Fibroblast of the aortic adventitia (primary cell): ENCODE measurements at regions not wholly inside any gene's neighbourhood (a gene's known extent, or its start where the extent isn't known, plus 50 kb on each side); places are given as distances from the start of the nearest gene placed in this dataset.

Source experiments
- DNase-seq: peaks from one replicate; pipeline ENCODE4 v3.0.0-alpha.2; 2010; ENCODE audit warnings: low read depth
- H3K4me3 ChIP-seq: 2 replicates; pipeline ENCODE4 v1.5.1; 2011; ENCODE audit warnings: low read depth, mild to moderate bottlenecking, control low read depth, low read length, moderate library complexity
- CTCF ChIP-seq: IDR thresholded peaks from 2 replicates; pipeline ENCODE4 v1.5.1; 2011; ENCODE audit warnings: mild to moderate bottlenecking, low read length, control low read depth, inconsistent platforms; ENCODE audit not compliant: insufficient read depth

DNA sequence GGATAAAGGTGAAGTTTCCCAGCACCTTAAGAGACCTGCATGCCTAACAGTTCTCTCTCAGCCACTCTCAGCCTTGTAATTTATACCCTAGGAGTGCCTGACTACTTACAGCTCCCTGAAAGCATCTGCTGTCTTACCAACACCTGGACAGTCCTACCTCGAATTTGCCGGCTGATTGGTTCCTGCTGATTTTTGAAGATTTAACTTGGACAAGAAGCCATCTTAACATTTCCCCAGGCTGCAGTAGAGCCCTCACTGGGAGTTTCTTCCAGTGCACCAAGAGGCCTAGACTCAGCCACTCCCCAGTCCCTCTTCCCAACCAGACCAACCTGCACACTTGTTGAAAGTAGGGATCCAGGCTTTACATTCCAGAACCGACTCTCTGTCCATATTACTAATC, 174.5 kb downstream of the LINC00237 start:
- H3K4me3 ChIP-seq = no peak overlapping the region
- TF ChIP-seq CTCF = no peak
- DNase-seq = no peak

DNA sequence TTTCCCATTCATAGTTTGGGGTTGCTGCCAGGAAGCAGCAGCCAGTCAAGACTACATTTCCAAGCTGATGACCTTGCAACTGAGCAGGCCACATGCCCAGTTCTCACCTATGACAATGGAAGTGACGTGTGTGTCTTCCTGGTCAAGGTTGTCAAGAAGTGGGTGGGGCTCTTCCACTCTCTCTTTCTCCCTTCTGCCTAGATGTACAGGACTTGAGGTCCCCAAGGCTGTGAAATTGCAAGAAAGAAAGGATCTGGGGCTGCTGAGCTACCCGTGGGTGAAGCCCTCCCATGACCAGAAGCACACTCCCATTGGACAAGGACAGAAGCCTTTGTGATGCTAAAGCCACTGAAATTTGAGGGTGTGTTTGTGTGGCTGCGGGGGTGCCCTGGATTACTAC, 175.1 kb downstream of the LINC00237 start:
- DNase-seq = no peak
- no peak overlapping the region for H3K4me3 ChIP-seq
- no peak for TF ChIP-seq CTCF

GRCh38 chr20:20930500-20930899, 175.7 kb downstream of the LINC00237 start:
- DNase-seq = no peak
- H3K4me3 ChIP-seq = no peak overlapping the region
- no peak for TF ChIP-seq CTCF

DNA sequence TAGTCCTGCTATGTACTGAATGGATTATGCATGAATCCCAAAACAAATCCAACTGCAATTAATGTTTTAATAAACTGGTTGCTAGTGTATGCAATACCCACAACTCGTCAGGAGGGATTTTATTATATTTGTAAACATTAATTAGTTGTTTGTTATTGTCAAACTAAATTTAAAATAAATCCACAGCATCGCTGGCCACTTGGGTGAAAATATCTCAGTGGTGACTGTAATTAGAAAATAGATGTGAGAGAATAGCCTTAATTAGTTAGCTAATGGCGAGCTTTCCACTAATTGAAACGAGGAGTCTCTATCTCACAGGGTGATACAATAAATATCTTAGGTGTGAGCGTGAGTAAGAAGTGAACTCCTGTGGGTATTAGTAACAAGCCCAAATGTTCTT, 176.8 kb downstream of the LINC00237 start:
- no peak for DNase-seq
- no peak overlapping the region for H3K4me3 ChIP-seq
- no peak for TF ChIP-seq CTCF

GRCh38 chr20:20926222-20926905, 179.8 kb downstream of the LINC00237 start:
- H3K4me3 ChIP-seq = no peak overlapping the region
- no peak for DNase-seq
- no peak for TF ChIP-seq CTCF

DNA sequence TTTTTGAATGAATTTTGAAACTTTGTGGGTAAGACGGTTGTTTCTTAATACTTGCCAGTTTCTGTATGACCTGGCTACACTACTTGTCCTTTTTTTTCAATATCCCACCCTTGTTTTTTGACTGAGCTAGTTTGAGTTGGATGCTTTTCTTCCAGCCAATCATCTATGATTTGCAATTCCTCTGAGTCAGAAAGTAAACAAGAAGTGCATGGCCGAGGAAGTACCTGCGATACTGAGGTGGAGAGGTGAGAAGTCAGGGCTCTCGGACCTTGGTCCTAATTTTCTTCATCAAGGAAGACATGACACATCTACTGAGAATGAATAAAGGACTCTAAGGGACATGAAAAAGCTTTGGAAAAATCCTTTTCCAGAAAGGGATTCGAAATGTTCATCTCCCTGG, 185.7 kb downstream of the LINC00237 start:
- no peak for TF ChIP-seq CTCF
- no peak overlapping the region for H3K4me3 ChIP-seq
- DNase-seq = no peak

DNA sequence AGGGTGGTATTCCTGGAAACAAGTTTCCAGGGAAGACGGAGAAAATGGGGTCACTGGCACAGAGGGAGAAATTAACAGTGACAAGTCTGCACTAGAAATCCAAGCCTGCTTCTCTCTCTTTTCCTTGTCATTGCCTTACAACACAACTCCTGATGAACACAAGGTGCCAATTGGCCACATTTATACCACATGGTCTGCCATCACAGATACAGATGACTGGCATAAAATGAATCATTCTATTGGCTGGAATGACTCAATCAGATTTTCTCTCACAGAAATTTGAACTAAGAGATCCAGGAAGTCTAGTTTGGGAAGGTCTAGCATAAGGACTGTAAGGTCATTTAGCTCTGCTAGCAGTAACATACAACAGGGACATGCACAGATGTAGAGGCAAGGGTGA, 190.3 kb downstream of the LINC00237 start:
- no peak for DNase-seq
- no peak for TF ChIP-seq CTCF

More for the DNA sequence above, 190.3 kb downstream of the LINC00237 start:
- no peak overlapping the region for H3K4me3 ChIP-seq
